Erythroblast (primary cell): ENCODE measurements at regions not wholly inside any gene's neighbourhood (a gene's known extent, or its start where the extent isn't known, plus 50 kb on each side); places are given as distances from the start of the nearest gene placed in this dataset.

Source experiments
- GATA1 ChIP-seq: IDR thresholded peaks from 2 replicates; pipeline ENCODE4 v1.6.1; 2011; ENCODE audit warnings: low read depth, mild to moderate bottlenecking, control low read depth, low read length, moderate library complexity
- POLR2A ChIP-seq: IDR thresholded peaks from 2 replicates; pipeline ENCODE4 v1.6.1; 2011; ENCODE audit warnings: mild to moderate bottlenecking, low read length

DNA sequence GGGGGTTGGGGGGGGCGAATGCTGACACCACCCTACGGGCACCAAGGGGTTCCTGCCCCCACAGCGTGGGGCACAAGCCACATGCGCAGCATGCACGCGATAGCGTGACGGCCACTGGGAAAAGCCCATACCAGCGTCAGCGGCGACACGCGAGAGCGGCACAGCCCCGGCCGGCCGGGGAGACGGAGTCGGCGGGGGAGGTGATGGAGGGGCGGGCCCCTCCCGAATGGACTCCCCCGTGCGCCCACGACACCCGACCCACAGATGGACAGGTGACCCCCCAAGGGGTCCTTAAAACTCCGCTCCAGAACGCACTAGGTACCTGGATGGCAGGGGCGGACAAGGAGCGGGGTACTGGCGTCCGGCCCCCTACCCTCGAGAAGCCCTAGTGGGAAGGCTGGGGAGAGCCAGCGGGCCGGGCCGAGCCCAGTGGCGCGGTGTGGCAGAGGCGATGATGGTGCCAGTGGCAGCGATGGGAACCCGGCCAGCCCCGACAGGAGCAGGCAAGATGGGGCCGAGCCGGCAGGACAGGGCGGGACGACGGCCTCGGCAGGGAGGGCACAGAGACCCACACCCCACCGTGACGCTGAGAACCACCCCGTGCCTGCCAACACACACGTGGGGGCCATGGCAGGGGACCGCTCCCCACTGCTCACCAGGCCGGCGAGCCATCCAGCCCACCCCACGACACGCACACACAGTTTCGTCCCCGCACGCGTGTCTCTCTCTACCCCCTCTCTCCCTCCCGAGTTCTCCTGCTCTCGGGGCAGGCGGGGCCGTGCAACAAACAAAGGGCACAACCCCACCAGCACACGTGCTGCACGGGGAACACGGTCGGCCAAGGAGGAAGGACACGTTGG is 1959.8 kb upstream of the DEFB115 start:
- TF ChIP-seq POLR2A (no peak), GATA1 (no peak)
